Lower leg skin (tissue), 4 donors: ENCODE measurements at regions not wholly inside any gene's neighbourhood (a gene's known extent, or its start where the extent isn't known, plus 50 kb on each side); places are given as distances from the start of the nearest gene placed in this dataset.

Experiments
- DNase-seq, 2 donors: peaks; one replicate each; pipeline ENCODE4 v3.0.0-alpha.2; 2019; ENCODE audit warnings: low spot score in 2 of 2
- H3K4me3 ChIP-seq: fragments of 200-600 bp; sonication (generic); 2 replicates; pipeline ENCODE4 v1.5.1; 2017; ENCODE audit warnings: mild to moderate bottlenecking, low read depth; ENCODE audit not compliant: poor library complexity, severe bottlenecking
- POLR2A ChIP-seq, 2 donors: fragments of 450-650 bp; IDR thresholded peaks; one replicate each; pipeline ENCODE4 v1.6.1; 2016 to 2017; ENCODE audit warnings: antibody characterized with exemption in 2 of 2, mild to moderate bottlenecking in 1 of 2, moderate library complexity in 1 of 2
- WGBS, 2 donors: methylation state at CpG; one replicate each; pipeline ENCODE4 v1.1.5; 2018; 5-methylcytosine and 5-hydroxymethylcytosine counted together
- intact Hi-C: fragments of 100-400 bp; cut with DNase I; formaldehyde crosslinking; loops from one replicate; pipeline ENCODE4 v1.15.0; 2023; ENCODE audit warnings: low total_unique reads
- TF ChIP-seq, protein P1 (sequence below), 3 donors: fragments of 450-650 bp; IDR thresholded peaks; one replicate each; pipeline ENCODE4 v1.5.1; 2016; ENCODE audit warnings: antibody characterized with exemption in 3 of 3, mild to moderate bottlenecking in 3 of 3, moderate library complexity in 2 of 3

DNA sequence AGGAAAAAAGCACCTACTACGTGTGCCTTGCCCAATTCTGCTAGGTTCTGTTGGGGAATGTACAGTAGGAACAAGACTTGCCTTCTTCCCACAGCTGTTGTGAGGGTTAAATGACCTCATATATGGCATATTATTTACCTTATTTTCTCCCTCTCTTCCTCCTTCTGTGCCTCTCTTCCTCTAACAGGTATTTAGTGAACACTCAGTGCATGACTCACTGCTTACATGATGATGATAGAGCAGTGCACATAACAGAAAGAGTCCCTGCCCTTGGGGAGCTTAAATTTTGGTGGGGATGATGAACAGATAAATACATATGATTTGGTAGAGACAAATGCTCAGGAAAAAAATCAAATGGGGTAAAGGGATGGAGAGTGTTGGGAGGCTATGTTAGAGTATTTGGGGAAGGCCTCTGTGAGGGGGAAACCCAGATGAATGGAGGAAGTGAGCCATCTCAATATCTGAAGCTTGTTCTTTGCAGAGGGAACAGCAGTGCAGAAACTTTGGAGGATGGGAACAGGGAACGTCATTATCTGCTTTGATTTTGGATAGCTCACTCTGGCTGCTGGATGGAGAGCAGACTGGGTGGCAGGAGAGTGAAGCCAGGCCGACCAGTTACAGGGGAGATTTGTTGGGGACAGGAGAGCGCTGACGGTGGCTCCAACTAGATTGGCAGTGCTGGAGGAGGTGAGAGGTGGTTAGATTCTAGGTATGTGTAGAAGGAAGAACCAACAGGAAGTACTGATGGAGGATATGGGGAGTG is 95.5 kb upstream of the TENM4 start:
- no peak overlapping the region for H3K4me3 ChIP-seq
- TF ChIP-seq, protein P1, sequence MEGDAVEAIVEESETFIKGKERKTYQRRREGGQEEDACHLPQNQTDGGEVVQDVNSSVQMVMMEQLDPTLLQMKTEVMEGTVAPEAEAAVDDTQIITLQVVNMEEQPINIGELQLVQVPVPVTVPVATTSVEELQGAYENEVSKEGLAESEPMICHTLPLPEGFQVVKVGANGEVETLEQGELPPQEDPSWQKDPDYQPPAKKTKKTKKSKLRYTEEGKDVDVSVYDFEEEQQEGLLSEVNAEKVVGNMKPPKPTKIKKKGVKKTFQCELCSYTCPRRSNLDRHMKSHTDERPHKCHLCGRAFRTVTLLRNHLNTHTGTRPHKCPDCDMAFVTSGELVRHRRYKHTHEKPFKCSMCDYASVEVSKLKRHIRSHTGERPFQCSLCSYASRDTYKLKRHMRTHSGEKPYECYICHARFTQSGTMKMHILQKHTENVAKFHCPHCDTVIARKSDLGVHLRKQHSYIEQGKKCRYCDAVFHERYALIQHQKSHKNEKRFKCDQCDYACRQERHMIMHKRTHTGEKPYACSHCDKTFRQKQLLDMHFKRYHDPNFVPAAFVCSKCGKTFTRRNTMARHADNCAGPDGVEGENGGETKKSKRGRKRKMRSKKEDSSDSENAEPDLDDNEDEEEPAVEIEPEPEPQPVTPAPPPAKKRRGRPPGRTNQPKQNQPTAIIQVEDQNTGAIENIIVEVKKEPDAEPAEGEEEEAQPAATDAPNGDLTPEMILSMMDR (IDR thresholded peaks at IDR 0.05): no peak
- no peak for TF ChIP-seq POLR2A (IDR thresholded peaks at IDR 0.05)
- 72 to 73% methylated on average over 5 of the region's 5 CpGs for WGBS, 2 donors
- DNase-seq: no peak
- intact Hi-C loops: no loop called here

GRCh38 chr11:79535606-79536005 is 94.8 kb upstream of the TENM4 start:
- WGBS, 2 donors: 74 to 77% methylated on average over 1 of the region's 1 CpG
- H3K4me3 ChIP-seq: no peak overlapping the region
- no peak for DNase-seq
- TF ChIP-seq, protein P1 (IDR thresholded peaks at IDR 0.05): no peak
- no peak for TF ChIP-seq POLR2A (IDR thresholded peaks at IDR 0.05)
- intact Hi-C loops: no loop called here

GRCh38 chr11:79525257-79525656 is 84.4 kb upstream of the TENM4 start:
- no peak overlapping the region for H3K4me3 ChIP-seq
- no peak for TF ChIP-seq POLR2A (IDR thresholded peaks at IDR 0.05)
- TF ChIP-seq, protein P1 (IDR thresholded peaks at IDR 0.05): no peak
- intact Hi-C loops: no loop called here
- DNase-seq: no peak

GRCh38 chr11:79522626-79523025 is 81.8 kb upstream of the TENM4 start:
- DNase-seq: no peak
- no peak for TF ChIP-seq POLR2A (IDR thresholded peaks at IDR 0.05)
- TF ChIP-seq, protein P1 (IDR thresholded peaks at IDR 0.05): no peak
- no peak overlapping the region for H3K4me3 ChIP-seq
- intact Hi-C loops: no loop called here
- WGBS, 2 donors: 81 to 90% methylated on average over 1 of the region's 1 CpG

- intact Hi-C loops: no loop called here
- 67 to 85% methylated on average over 5 of the region's 5 CpGs for WGBS, 2 donors
- TF ChIP-seq, protein P1 (IDR thresholded peaks at IDR 0.05): no peak
- TF ChIP-seq POLR2A (IDR thresholded peaks at IDR 0.05): no peak
- no peak overlapping the region for H3K4me3 ChIP-seq
- no peak for DNase-seq
Observed at GRCh38 chr11:79520086-79520485, 79.3 kb upstream of the TENM4 start.

GRCh38 chr11:79515781-79516180 is 75.0 kb upstream of the TENM4 start:
- intact Hi-C loops: no loop called here
- no peak overlapping the region for H3K4me3 ChIP-seq
- TF ChIP-seq, protein P1 (IDR thresholded peaks at IDR 0.05): no peak
- no peak for TF ChIP-seq POLR2A (IDR thresholded peaks at IDR 0.05)
- DNase-seq: no peak
- WGBS, 2 donors: 41 to 60% methylated on average over 1 of the region's 1 CpG
